ENCODE measurements at regions not wholly inside any gene's neighbourhood (a gene's known extent, or its start where the extent isn't known, plus 50 kb on each side); places are given as distances from the start of the nearest gene placed in this dataset.
"Not testable (repeated sequence)": the region's sequence is repeated elsewhere in the genome, so short reads cannot be mapped to it uniquely, and the experiment has no call there.

DNA sequence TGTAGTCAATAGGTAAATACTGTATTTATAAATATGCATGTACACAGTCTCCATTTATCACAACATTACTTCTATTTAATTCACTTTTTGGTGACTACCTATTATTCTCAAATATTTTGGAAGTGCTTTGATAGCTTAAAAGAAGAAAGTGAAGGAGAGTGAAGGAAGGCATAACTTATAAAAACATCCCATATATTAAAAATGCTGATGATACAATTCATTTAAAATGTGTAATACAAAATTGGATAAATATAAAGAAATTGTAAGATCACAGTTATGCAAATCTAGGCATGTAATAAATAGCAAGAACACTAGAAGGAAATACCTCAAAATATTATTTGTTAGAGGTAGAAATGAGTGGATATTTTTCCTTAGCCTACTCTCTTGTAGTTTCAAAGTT is 111.6 kb upstream of the ADTRP start:
- peaks cover 8% of the 10 kb centered on the region for H3K9me3 Mint-ChIP-seq (ENCODE audit: unreplicated experiment)
- CTCF ChIA-PET: interaction anchor here (1.4 kb wide), 1 partner anchor 40 kb away, joined by 5 read pairs; no protein-coding TSS in a partner anchor
- POLR2A ChIA-PET: interaction anchor here (0.6 to 0.9 kb wide), 2 partner anchors 13 to 103 kb away, joined by 3 read pairs; no protein-coding TSS in a partner anchor

DNA sequence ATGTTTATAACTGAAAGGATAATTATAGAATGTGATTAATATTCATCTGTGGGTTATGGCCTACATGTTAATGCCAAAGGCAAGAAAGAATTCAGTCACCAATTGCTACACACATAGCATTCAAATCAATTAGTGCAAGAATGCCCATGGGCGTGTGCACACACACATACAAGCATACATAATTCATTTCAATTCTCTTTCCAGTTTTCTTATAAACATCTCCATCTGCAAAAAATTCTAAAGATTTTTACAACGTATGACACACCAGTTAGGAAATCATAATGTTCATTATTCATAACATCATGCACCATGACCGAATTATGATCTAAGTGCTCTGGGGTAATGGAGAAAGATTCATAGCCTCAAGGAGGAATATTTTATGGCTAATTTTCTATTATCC is 111.0 kb upstream of the ADTRP start:
- no TSS peak for BruUV-seq (replicated peaks)
- Mint-ChIP-seq H3K9me3 (ENCODE audit: unreplicated experiment) (peaks cover 8% of the 10 kb centered on the region), H3K27ac (ENCODE audit: low read depth, unreplicated experiment) (no peak overlapping the region), H3K4me1 (ENCODE audit: insufficient read depth, unreplicated experiment) (no peaks in the 10 kb centered on the region), H3K27me3 (ENCODE audit: insufficient read depth, unreplicated experiment) (no peaks in the 10 kb centered on the region), H3K4me3 (ENCODE audit: unreplicated experiment) (no peak overlapping the region), H3K36me3 (ENCODE audit: insufficient read depth, unreplicated experiment) (no peaks in the 10 kb centered on the region)
- intact Hi-C loops (cut with micrococcal nuclease): no loop called here
- ChIA-PET POLR2A (no interaction called here), CTCF (interaction anchor here (0.6 to 1.4 kb wide), 2 partner anchors 41 to 142 kb away, joined by 3 to 5 read pairs; no protein-coding TSS in a partner anchor)
- TF ChIP-seq, protein P1, sequence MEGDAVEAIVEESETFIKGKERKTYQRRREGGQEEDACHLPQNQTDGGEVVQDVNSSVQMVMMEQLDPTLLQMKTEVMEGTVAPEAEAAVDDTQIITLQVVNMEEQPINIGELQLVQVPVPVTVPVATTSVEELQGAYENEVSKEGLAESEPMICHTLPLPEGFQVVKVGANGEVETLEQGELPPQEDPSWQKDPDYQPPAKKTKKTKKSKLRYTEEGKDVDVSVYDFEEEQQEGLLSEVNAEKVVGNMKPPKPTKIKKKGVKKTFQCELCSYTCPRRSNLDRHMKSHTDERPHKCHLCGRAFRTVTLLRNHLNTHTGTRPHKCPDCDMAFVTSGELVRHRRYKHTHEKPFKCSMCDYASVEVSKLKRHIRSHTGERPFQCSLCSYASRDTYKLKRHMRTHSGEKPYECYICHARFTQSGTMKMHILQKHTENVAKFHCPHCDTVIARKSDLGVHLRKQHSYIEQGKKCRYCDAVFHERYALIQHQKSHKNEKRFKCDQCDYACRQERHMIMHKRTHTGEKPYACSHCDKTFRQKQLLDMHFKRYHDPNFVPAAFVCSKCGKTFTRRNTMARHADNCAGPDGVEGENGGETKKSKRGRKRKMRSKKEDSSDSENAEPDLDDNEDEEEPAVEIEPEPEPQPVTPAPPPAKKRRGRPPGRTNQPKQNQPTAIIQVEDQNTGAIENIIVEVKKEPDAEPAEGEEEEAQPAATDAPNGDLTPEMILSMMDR (IDR thresholded peaks at IDR 0.05; ENCODE audit: unreplicated experiment): no peak
- no peak for DNase-seq (ENCODE audit: unreplicated experiment)

More for the DNA sequence above, 111.6 kb upstream of the ADTRP start:
- Mint-ChIP-seq H3K4me1 (ENCODE audit: insufficient read depth, unreplicated experiment) (no peaks in the 10 kb centered on the region), H3K27ac (ENCODE audit: low read depth, unreplicated experiment) (no peak overlapping the region), H3K36me3 (ENCODE audit: insufficient read depth, unreplicated experiment) (no peaks in the 10 kb centered on the region), H3K4me3 (ENCODE audit: unreplicated experiment) (no peak overlapping the region), H3K27me3 (ENCODE audit: insufficient read depth, unreplicated experiment) (no peaks in the 10 kb centered on the region)
- TF ChIP-seq, protein P1 (IDR thresholded peaks at IDR 0.05; ENCODE audit: unreplicated experiment): no peak
- DNase-seq (ENCODE audit: unreplicated experiment): no peak
- intact Hi-C loops (cut with micrococcal nuclease): no loop called here
- no TSS peak for BruUV-seq (replicated peaks)

DNA sequence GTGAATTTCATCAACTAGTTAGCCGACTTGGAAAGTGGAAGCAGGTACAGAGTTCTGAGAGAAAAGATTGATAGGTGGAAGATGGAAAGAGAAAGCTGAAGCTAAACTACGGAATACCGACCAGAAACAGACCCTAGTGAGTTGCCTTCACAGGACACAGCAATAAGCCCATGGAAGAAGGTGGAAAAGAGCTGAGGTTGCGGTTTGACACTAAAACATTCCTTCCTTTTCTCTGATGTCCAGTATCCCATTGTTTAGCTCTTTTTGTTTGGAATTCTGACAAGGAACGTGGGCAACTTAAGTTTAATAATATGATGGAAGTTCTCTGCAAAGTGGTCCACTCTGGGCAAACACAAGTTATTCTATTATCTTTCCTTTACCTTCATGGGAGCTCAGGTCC is 110.1 kb upstream of the ADTRP start:
- Mint-ChIP-seq H3K27me3 (ENCODE audit: insufficient read depth, unreplicated experiment) (no peaks in the 10 kb centered on the region), H3K36me3 (ENCODE audit: insufficient read depth, unreplicated experiment) (no peaks in the 10 kb centered on the region), H3K4me1 (ENCODE audit: insufficient read depth, unreplicated experiment) (no peaks in the 10 kb centered on the region), H3K9me3 (ENCODE audit: unreplicated experiment) (peaks cover 8% of the 10 kb centered on the region), H3K27ac (ENCODE audit: low read depth, unreplicated experiment) (no peak overlapping the region), H3K4me3 (ENCODE audit: unreplicated experiment) (no peak overlapping the region)
- CTCF ChIA-PET: interaction anchor here (0.6 to 1.2 kb wide), 3 partner anchors 8 to 143 kb away, joined by 3 read pairs; no protein-coding TSS in a partner anchor
- POLR2A ChIA-PET: interaction anchor here (0.6 to 1.0 kb wide), 2 partner anchors 26 to 32 kb away, joined by 3 to 4 read pairs; no protein-coding TSS in a partner anchor
- intact Hi-C loops (cut with micrococcal nuclease): no loop called here
- BruUV-seq (replicated peaks): no TSS peak
- TF ChIP-seq, protein P1 (IDR thresholded peaks at IDR 0.05; ENCODE audit: unreplicated experiment): no peak
- no peak for DNase-seq (ENCODE audit: unreplicated experiment)

DNA sequence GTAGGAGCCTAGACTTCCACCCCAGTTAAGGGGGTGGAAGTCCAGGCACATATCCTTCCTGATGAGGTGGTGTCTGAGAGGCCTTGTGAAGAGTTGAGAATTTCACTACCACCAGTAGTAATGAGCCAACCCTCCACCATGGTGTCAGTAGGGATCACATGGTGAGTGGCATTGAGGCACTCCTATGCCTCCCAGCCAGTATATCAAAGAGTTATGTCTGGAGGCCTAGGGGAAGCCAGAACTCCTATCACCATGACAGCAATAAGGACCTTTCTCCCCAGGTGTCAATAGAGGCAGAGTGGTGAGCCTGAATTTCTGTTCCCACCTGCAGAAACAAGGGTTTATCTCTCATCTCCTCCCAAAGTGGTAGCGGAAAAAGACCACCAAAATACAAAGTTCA is 106.6 kb upstream of the ADTRP start:
- Mint-ChIP-seq H3K27me3 (ENCODE audit: insufficient read depth, unreplicated experiment) (no peaks in the 10 kb centered on the region), H3K36me3 (ENCODE audit: insufficient read depth, unreplicated experiment) (no peaks in the 10 kb centered on the region), H3K9me3 (ENCODE audit: unreplicated experiment) (peaks cover 2% of the 10 kb centered on the region), H3K4me3 (ENCODE audit: unreplicated experiment) (no peak overlapping the region), H3K4me1 (ENCODE audit: insufficient read depth, unreplicated experiment) (no peaks in the 10 kb centered on the region), H3K27ac (ENCODE audit: low read depth, unreplicated experiment) (no peak overlapping the region)
- TF ChIP-seq, protein P1 (IDR thresholded peaks at IDR 0.05; ENCODE audit: unreplicated experiment): no peak
- no TSS peak for BruUV-seq (replicated peaks)
- CTCF ChIA-PET: no interaction called here
- intact Hi-C loops (cut with micrococcal nuclease): no loop called here
- no peak for DNase-seq (ENCODE audit: unreplicated experiment)
- POLR2A ChIA-PET: no interaction called here

DNA sequence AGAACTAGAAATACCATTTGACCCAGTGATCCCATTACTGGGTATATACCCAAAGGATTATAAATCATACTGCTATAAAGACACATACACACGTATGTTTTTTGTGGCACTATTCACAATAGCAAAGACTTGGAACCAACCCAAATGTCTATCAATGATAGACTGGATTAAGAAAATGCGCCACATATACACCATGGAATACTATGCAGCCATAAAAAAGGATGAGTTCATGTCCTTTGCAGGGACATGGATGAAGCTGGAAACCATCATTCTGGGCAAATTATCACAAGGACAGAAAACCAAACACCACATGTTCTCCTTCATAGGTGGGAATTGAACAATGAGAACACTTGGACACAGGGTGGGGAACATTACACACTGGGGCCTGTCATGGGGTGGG is 104.9 kb upstream of the ADTRP start:
- H3K27ac Mint-ChIP-seq (ENCODE audit: low read depth, unreplicated experiment); H3K4me1 Mint-ChIP-seq (ENCODE audit: insufficient read depth, unreplicated experiment); CTCF ChIA-PET; DNase-seq (ENCODE audit: unreplicated experiment); H3K36me3 Mint-ChIP-seq (ENCODE audit: insufficient read depth, unreplicated experiment); H3K4me3 Mint-ChIP-seq (ENCODE audit: unreplicated experiment); intact Hi-C loops (cut with micrococcal nuclease); H3K9me3 Mint-ChIP-seq (ENCODE audit: unreplicated experiment); H3K27me3 Mint-ChIP-seq (ENCODE audit: insufficient read depth, unreplicated experiment); BruUV-seq (replicated peaks): not testable (repeated sequence)
- POLR2A ChIA-PET: interaction anchor here (0.6 kb wide), 1 partner anchor 125 kb away, joined by 3 read pairs; no protein-coding TSS in a partner anchor

DNA sequence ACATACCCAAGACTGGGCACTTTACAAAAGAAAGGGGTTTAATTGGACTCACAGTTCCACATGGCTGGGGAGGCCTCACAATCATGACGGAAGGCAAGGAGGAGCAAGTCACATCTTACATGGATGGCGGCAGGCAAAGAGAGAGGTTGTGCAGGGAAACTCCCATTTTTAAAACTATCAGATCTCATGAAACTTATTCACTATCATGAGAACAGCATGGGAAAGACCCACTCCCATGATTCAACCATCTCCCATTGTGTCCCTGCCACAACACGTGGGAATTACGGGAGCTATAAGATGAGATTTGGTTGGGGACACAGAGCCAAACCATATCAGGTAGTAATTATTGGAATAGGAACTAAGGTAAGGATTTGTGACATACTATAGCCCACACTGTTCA is 101.6 kb upstream of the ADTRP start:
- H3K36me3 Mint-ChIP-seq (ENCODE audit: insufficient read depth, unreplicated experiment); H3K27me3 Mint-ChIP-seq (ENCODE audit: insufficient read depth, unreplicated experiment); H3K4me1 Mint-ChIP-seq (ENCODE audit: insufficient read depth, unreplicated experiment); DNase-seq (ENCODE audit: unreplicated experiment); H3K9me3 Mint-ChIP-seq (ENCODE audit: unreplicated experiment); BruUV-seq (replicated peaks); H3K27ac Mint-ChIP-seq (ENCODE audit: low read depth, unreplicated experiment); H3K4me3 Mint-ChIP-seq (ENCODE audit: unreplicated experiment); intact Hi-C loops (cut with micrococcal nuclease): not testable (repeated sequence)
- ChIA-PET CTCF (interaction anchor here (1.0 kb wide), 1 partner anchor 9 kb away, joined by 3 read pairs; no protein-coding TSS in a partner anchor), POLR2A (interaction anchor here (0.7 kb wide), 2 partner anchors 109 to 158 kb away, joined by 3 read pairs; no protein-coding TSS in a partner anchor)

Data from MCF 10A (cell line).